ENCODE measurements at regions not wholly inside any gene's neighbourhood (a gene's known extent, or its start where the extent isn't known, plus 50 kb on each side); places are given as distances from the start of the nearest gene placed in this dataset.

DNA sequence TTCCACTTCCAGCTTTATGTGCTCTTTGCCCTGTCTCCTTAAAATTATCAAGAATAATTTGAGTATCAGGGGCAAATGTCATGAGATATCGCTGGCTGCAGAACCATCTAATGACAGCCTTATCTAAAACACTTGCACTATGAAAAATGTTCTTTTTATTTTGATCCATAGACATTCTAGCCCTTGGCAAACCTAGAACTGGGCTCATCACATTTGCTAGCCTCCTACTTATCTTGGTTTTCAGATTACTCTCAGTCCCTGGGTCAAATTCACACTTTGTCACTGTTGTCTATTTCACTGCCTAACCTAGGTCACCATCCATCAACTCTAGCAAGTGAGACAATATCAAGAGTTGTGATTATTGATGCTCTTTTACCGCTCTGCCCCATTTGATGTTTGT lies 59.9 kb upstream of the IPO9 start:
- Histone ChIP-seq H3K4me1 (ENCODE audit: control insufficient read depth, insufficient read depth, low read length) (no peaks in the 10 kb centered on the region), H3K27ac (ENCODE audit: low read length) (no peak overlapping the region), H3K4me3 (ENCODE audit: low read depth in 2 of 2, low read length in 2 of 2) (no peak overlapping the region), H3K27me3 (ENCODE audit: control insufficient read depth, insufficient read depth, low read length) (no peaks in the 10 kb centered on the region), H3K36me3 (ENCODE audit: control insufficient read depth, insufficient read depth, low read length) (no peaks in the 10 kb centered on the region), H3K9me3 (ENCODE audit: control insufficient read depth, insufficient read depth, low read depth, low read length) (peaks cover 10% of the 10 kb centered on the region; the same call in 1 of the 2 replicates)
- intact Hi-C loops (cut with micrococcal nuclease; ENCODE audit: unreplicated experiment), result no loop called here
- TF ChIP-seq, protein P1, sequence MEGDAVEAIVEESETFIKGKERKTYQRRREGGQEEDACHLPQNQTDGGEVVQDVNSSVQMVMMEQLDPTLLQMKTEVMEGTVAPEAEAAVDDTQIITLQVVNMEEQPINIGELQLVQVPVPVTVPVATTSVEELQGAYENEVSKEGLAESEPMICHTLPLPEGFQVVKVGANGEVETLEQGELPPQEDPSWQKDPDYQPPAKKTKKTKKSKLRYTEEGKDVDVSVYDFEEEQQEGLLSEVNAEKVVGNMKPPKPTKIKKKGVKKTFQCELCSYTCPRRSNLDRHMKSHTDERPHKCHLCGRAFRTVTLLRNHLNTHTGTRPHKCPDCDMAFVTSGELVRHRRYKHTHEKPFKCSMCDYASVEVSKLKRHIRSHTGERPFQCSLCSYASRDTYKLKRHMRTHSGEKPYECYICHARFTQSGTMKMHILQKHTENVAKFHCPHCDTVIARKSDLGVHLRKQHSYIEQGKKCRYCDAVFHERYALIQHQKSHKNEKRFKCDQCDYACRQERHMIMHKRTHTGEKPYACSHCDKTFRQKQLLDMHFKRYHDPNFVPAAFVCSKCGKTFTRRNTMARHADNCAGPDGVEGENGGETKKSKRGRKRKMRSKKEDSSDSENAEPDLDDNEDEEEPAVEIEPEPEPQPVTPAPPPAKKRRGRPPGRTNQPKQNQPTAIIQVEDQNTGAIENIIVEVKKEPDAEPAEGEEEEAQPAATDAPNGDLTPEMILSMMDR (IDR thresholded peaks at IDR 0.05), result no peak
- TF ChIP-seq POLR2AphosphoS5 (IDR thresholded peaks at IDR 0.05; ENCODE audit: low read depth, low read length) (no peak), TCF7L2 (IDR thresholded peaks at IDR 0.05; ENCODE audit: low read depth, low read length) (no peak), SIN3A (IDR thresholded peaks at IDR 0.05; ENCODE audit: borderline replicate concordance, insufficient read depth, low read depth, low read length) (no peak)
- TF ChIP-seq, protein P2, sequence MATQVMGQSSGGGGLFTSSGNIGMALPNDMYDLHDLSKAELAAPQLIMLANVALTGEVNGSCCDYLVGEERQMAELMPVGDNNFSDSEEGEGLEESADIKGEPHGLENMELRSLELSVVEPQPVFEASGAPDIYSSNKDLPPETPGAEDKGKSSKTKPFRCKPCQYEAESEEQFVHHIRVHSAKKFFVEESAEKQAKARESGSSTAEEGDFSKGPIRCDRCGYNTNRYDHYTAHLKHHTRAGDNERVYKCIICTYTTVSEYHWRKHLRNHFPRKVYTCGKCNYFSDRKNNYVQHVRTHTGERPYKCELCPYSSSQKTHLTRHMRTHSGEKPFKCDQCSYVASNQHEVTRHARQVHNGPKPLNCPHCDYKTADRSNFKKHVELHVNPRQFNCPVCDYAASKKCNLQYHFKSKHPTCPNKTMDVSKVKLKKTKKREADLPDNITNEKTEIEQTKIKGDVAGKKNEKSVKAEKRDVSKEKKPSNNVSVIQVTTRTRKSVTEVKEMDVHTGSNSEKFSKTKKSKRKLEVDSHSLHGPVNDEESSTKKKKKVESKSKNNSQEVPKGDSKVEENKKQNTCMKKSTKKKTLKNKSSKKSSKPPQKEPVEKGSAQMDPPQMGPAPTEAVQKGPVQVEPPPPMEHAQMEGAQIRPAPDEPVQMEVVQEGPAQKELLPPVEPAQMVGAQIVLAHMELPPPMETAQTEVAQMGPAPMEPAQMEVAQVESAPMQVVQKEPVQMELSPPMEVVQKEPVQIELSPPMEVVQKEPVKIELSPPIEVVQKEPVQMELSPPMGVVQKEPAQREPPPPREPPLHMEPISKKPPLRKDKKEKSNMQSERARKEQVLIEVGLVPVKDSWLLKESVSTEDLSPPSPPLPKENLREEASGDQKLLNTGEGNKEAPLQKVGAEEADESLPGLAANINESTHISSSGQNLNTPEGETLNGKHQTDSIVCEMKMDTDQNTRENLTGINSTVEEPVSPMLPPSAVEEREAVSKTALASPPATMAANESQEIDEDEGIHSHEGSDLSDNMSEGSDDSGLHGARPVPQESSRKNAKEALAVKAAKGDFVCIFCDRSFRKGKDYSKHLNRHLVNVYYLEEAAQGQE (IDR thresholded peaks at IDR 0.05; ENCODE audit: insufficient read depth in 1 of 2, low read depth in 2 of 2, low read length in 1 of 2), result no peak
- ChIA-PET POLR2A (interaction anchor here (1.0 kb wide), 1 partner anchor 55 kb away, joined by 12 read pairs; no protein-coding TSS in a partner anchor), CTCF (no interaction called here)
- in situ Hi-C loops (cut with HindIII; ENCODE audit: low pct_unique_long_range_greater_than_20kb, low sequenced_read_pairs), result no loop called here
- DNase-seq (ENCODE audit: low read depth, low spot score), result no peak
- BruUV-seq (replicated peaks), result no TSS peak
- ATAC-seq, result no peak

DNA sequence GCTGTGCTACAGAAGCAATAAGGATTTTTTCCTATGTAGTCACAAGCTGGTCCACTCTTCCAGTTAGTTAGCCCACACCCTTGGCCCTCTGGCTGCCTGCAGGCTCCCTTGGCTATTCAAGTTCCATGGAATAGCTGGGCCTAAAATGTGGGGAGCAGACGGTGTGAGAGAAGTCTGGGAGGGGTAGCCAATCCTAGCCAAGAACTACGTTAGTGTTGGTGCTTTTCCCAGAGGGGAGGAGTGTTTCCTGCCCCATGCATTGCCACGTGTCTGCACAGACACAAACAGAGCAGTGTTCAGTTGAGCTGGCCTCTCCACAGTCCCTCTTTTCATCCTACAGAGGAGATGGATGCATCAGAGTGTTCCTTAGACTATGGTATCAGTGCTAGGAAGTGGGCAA lies 59.0 kb upstream of the IPO9 start:
- BruUV-seq (replicated peaks), result no TSS peak
- DNase-seq (ENCODE audit: low read depth, low spot score), result no peak
- CTCF ChIA-PET, result interaction anchor here (0.6 kb wide), 2 partner anchors 67 to 171 kb away, joined by 3 read pairs; no protein-coding TSS in a partner anchor

More for the DNA sequence above, 59.0 kb upstream of the IPO9 start:
- TF ChIP-seq, protein P1 (IDR thresholded peaks at IDR 0.05), result no peak
- TF ChIP-seq, protein P2 (IDR thresholded peaks at IDR 0.05; ENCODE audit: insufficient read depth in 1 of 2, low read depth in 2 of 2, low read length in 1 of 2), result no peak
- TF ChIP-seq TCF7L2 (IDR thresholded peaks at IDR 0.05; ENCODE audit: low read depth, low read length) (no peak), SIN3A (IDR thresholded peaks at IDR 0.05; ENCODE audit: borderline replicate concordance, insufficient read depth, low read depth, low read length) (no peak), POLR2AphosphoS5 (IDR thresholded peaks at IDR 0.05; ENCODE audit: low read depth, low read length) (no peak)
- no peaks in the 10 kb centered on the region for H3K36me3 ChIP-seq (ENCODE audit: control insufficient read depth, insufficient read depth, low read length)
- no peaks in the 10 kb centered on the region for H3K4me1 ChIP-seq (ENCODE audit: control insufficient read depth, insufficient read depth, low read length)
- in situ Hi-C loops (cut with HindIII; ENCODE audit: low pct_unique_long_range_greater_than_20kb, low sequenced_read_pairs) (loop anchor here (10.0 kb wide), 1 partner anchor 55 kb away; no protein-coding TSS in a partner anchor), intact Hi-C loops (cut with micrococcal nuclease; ENCODE audit: unreplicated experiment) (no loop called here)
- no peak for ATAC-seq
- POLR2A ChIA-PET, result interaction anchor here (0.6 to 0.8 kb wide), 2 partner anchors 188 to 1016 kb away, joined by 3 read pairs; no protein-coding TSS in a partner anchor
- peaks cover 10% of the 10 kb centered on the region; the same call in 1 of the 2 replicates for H3K9me3 ChIP-seq (ENCODE audit: control insufficient read depth, insufficient read depth, low read depth, low read length)
- H3K27me3 ChIP-seq (ENCODE audit: control insufficient read depth, insufficient read depth, low read length), result no peaks in the 10 kb centered on the region
- no peak overlapping the region for H3K27ac ChIP-seq (ENCODE audit: low read length)
- H3K4me3 ChIP-seq (ENCODE audit: low read depth in 2 of 2, low read length in 2 of 2), result no peak overlapping the region
